CD4-positive, CD25-positive, alpha-beta regulatory T cell (primary cell): ENCODE measurements at regions not wholly inside any gene's neighbourhood (a gene's known extent, or its start where the extent isn't known, plus 50 kb on each side); places are given as distances from the start of the nearest gene placed in this dataset.
A peak's percentile ranks its signal among the peaks of the same experiment; 100 is the strongest.

Experiments
- ATAC-seq, 2 donors: fragments of 150-1000 bp; cut with Tn5 transposase; one replicate each; pipeline ENCODE4 v1.10.0; 2021; ENCODE audit warnings: low read depth in 2 of 2, moderate number of reproducible peaks in 2 of 2, moderate library complexity in 1 of 2
- DNase-seq, 3 donors: peaks; one replicate each; pipeline versions ENCODE4 v3.0.0 to v3.0.0-alpha.2; 2012 to 2022; ENCODE audit warnings: mixed read lengths in 1 of 3
- H3K27ac ChIP-seq: one replicate; pipeline ENCODE4 v1.7.0; 2013; ENCODE audit warnings: mild to moderate bottlenecking, low read length; ENCODE audit not compliant: insufficient read depth, poor library complexity, severe bottlenecking
- H3K27me3 ChIP-seq: one replicate; pipeline ENCODE4 v1.7.0; 2013; ENCODE audit warnings: low read length; ENCODE audit not compliant: control insufficient read depth, insufficient read depth
- H3K36me3 ChIP-seq: one replicate; pipeline ENCODE4 v1.7.0; 2013; ENCODE audit warnings: mild to moderate bottlenecking, low read length, moderate library complexity; ENCODE audit not compliant: control insufficient read depth, insufficient read depth
- H3K4me1 ChIP-seq: 2 replicates; pipeline ENCODE4 v1.7.0; 2013; ENCODE audit warnings: mild to moderate bottlenecking, low read length; ENCODE audit not compliant: insufficient read depth, control insufficient read depth, poor library complexity, severe bottlenecking
- H3K4me3 ChIP-seq: one replicate; pipeline ENCODE4 v1.7.0; 2013; ENCODE audit warnings: low read depth, mild to moderate bottlenecking, low read length, moderate library complexity
- H3K9me3 ChIP-seq, 2 experiments: 1 replicate in 1 of 2; 2 replicates in 1 of 2; pipeline ENCODE4 v1.7.0; 2013; ENCODE audit warnings: low read length in 2 of 2, mild to moderate bottlenecking in 1 of 2, moderate library complexity in 1 of 2; ENCODE audit not compliant: control insufficient read depth in 2 of 2
- H3K27ac Mint-ChIP-seq, 3 donors: one replicate each; pipeline ENCODE4 v1.8.0; 2020 to 2022; ENCODE audit warnings: mild to moderate bottlenecking in 3 of 3, mixed read lengths in 3 of 3, moderate library complexity in 2 of 3
- H3K27me3 Mint-ChIP-seq: one replicate; pipeline ENCODE4 v1.8.0; 2022; ENCODE audit warnings: mild to moderate bottlenecking, mixed read lengths
- H3K36me3 Mint-ChIP-seq: one replicate; pipeline ENCODE4 v1.8.0; 2020; ENCODE audit warnings: mixed read lengths
- H3K4me1 Mint-ChIP-seq, 4 donors: one replicate each; pipeline ENCODE4 v1.8.0; 2020 to 2022; ENCODE audit warnings: mixed read lengths in 4 of 4, mild to moderate bottlenecking in 1 of 4
- H3K4me3 Mint-ChIP-seq, 4 donors: one replicate each; pipeline ENCODE4 v1.8.0; 2020 to 2022; ENCODE audit warnings: mild to moderate bottlenecking in 4 of 4, mixed read lengths in 4 of 4, moderate library complexity in 3 of 4
- H3K9me3 Mint-ChIP-seq, 7 donors: one replicate each; pipeline ENCODE4 v1.8.0; 2020 to 2022; ENCODE audit warnings: mixed read lengths in 7 of 7, mild to moderate bottlenecking in 3 of 7, moderate library complexity in 2 of 7

DNA sequence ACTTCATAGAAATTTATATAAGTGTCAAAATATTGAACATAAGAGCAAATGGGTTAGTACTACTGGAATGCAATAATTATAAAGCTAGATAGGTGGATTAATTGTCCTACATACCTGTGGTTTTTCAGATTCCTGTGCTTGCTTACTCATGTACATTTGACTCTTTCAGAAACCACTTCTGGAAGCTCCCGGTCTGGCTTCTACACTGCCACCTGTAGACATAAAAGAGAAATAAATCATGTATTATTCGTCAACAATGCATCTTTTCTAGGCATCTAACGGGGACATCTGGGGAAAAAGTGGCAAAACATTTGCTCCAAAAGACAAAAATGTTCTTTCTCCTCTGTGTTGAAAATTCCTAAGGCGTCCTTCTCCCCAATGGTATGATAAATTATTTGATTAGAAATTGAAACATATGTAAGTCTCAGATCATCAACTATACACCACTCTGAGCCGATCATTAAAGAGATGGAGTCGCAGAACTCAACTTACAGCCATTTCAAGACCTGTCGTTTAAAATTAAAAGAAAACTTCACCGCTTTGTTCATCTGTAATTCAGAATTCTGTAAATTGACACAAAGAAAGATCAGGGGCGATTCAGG lies 648.7 kb upstream of the DIPK2B start:
- no peaks in the 10 kb centered on the region for H3K27me3 Mint-ChIP-seq
- Histone ChIP-seq H3K27me3 (no peaks in the 10 kb centered on the region), H3K27ac (no peak overlapping the region), H3K4me3 (peak overlapping the region; percentile 90), H3K9me3 (no peaks in the 10 kb centered on the region), H3K4me1 (peaks cover 12% of the 10 kb centered on the region), H3K36me3 (no peaks in the 10 kb centered on the region)
- ATAC-seq = peak in 1 of 2 donors; percentile 20
- peaks cover 0 to 4% (median 0%) of the 10 kb centered on the region in 7 donors for H3K9me3 Mint-ChIP-seq
- H3K4me1 Mint-ChIP-seq = peaks cover 5 to 28% (median 15%) of the 10 kb centered on the region in 4 donors
- peak overlapping the region; percentile 51 to 92 (median 52) for H3K27ac Mint-ChIP-seq
- H3K36me3 Mint-ChIP-seq = no peaks in the 10 kb centered on the region
- H3K4me3 Mint-ChIP-seq = peak overlapping the region; percentile 86 to 95 (median 93)
- DNase-seq = peak in 2 of 3 donors; percentile 16 to 55

- no peaks in the 10 kb centered on the region for H3K36me3 ChIP-seq
- DNase-seq = no peak
- no peak overlapping the region for H3K4me3 ChIP-seq
- H3K36me3 Mint-ChIP-seq = no peaks in the 10 kb centered on the region
- H3K9me3 ChIP-seq = no peaks in the 10 kb centered on the region
- H3K9me3 Mint-ChIP-seq = peaks cover 0 to 6% (median 0%) of the 10 kb centered on the region in 7 donors
- no peaks in the 10 kb centered on the region for H3K27me3 ChIP-seq
- H3K4me1 Mint-ChIP-seq = peaks cover 10 to 34% (median 23%) of the 10 kb centered on the region in 4 donors
- no peak for ATAC-seq
- no peaks in the 10 kb centered on the region for H3K27me3 Mint-ChIP-seq
- H3K27ac Mint-ChIP-seq = peak overlapping the region in 2 of 3 donors; percentile 31 to 73
- H3K4me1 ChIP-seq = peaks cover 12% of the 10 kb centered on the region
- H3K4me3 Mint-ChIP-seq = peak overlapping the region in 1 of 4 donors; percentile 4
- no peak overlapping the region for H3K27ac ChIP-seq
Observed at GRCh38 chrX:45847961-45848360, 647.3 kb upstream of the DIPK2B start.

GRCh38 chrX:45846328-45846727 lies 645.7 kb upstream of the DIPK2B start:
- peaks cover 20% of the 10 kb centered on the region for H3K4me1 ChIP-seq
- ATAC-seq (no peak), DNase-seq (no peak)
- no peaks in the 10 kb centered on the region for H3K36me3 ChIP-seq
- H3K4me1 Mint-ChIP-seq = peaks cover 18 to 43% (median 34%) of the 10 kb centered on the region in 4 donors
- peaks cover 0 to 4% (median 0%) of the 10 kb centered on the region in 7 donors for H3K9me3 Mint-ChIP-seq
- peak overlapping the region in 1 of 3 donors; percentile 65 for H3K27ac Mint-ChIP-seq
- no peaks in the 10 kb centered on the region for H3K27me3 ChIP-seq
- peak overlapping the region in 1 of 4 donors; percentile 49 for H3K4me3 Mint-ChIP-seq
- H3K36me3 Mint-ChIP-seq = no peaks in the 10 kb centered on the region
- no peak overlapping the region for H3K27ac ChIP-seq
- no peaks in the 10 kb centered on the region for H3K27me3 Mint-ChIP-seq
- H3K9me3 ChIP-seq = no peaks in the 10 kb centered on the region
- H3K4me3 ChIP-seq = no peak overlapping the region

DNA sequence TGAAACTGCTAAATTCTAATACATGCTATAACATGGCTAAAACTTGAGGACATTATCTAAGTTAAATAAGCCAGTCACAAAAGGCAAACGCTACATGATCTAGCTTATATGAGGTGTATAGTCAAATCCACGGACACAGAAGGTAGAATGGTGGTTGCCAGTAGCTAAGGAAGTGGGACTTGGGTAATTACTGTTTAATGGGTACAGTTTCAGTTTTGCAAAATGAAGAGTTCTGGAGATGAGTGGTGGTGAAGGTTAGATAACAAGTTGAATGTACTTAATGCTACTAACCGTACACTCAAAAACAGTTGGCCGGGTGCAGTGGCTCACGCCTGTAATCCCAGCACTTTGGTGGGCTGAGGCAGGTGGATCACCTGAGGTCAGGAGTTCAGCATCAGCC lies 644.5 kb upstream of the DIPK2B start:
- no peak overlapping the region for H3K27ac ChIP-seq
- H3K36me3 ChIP-seq = no peaks in the 10 kb centered on the region
- Mint-ChIP-seq H3K9me3 (peaks cover 0 to 4% (median 0%) of the 10 kb centered on the region in 7 donors), H3K27ac (peak overlapping the region in 1 of 3 donors; percentile 40), H3K4me3 (peak overlapping the region; percentile 3 to 68 (median 34)), H3K4me1 (peaks cover 18 to 41% (median 36%) of the 10 kb centered on the region in 4 donors), H3K27me3 (no peaks in the 10 kb centered on the region), H3K36me3 (no peaks in the 10 kb centered on the region)
- H3K27me3 ChIP-seq = no peaks in the 10 kb centered on the region
- H3K4me3 ChIP-seq = peak overlapping the region; percentile 32
- H3K4me1 ChIP-seq = peaks cover 20% of the 10 kb centered on the region
- no peaks in the 10 kb centered on the region for H3K9me3 ChIP-seq
- ATAC-seq (peak in 1 of 2 donors; percentile 23), DNase-seq (peak in 1 of 3 donors; percentile 36)

DNA sequence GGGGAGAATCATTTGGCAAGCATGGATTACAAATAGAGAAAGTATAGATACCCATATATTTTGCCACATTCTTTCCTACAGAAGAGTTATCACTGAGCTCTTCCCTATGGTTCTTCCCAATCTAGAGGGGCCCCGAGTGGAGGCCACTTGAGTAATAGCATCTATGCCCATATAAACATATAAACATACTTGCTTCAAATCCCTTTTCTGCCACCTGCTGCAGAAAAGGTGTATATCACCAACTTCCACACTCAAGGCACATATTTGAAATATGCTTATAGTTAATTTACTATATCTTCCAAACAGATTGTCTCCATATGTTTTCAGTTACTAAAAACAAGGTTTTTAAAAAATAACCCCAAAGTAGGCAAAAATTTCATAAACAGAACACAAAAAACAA lies 642.8 kb upstream of the DIPK2B start:
- DNase-seq (peak in 2 of 3 donors; percentile 30 to 41), ATAC-seq (no peak)
- Mint-ChIP-seq H3K4me1 (peaks cover 18 to 33% (median 28%) of the 10 kb centered on the region in 4 donors), H3K9me3 (peaks cover 0 to 2% (median 0%) of the 10 kb centered on the region in 7 donors), H3K27me3 (no peaks in the 10 kb centered on the region), H3K36me3 (no peaks in the 10 kb centered on the region), H3K27ac (peak overlapping the region in 2 of 3 donors; percentile 12 to 43), H3K4me3 (peak overlapping the region in 2 of 4 donors; percentile 25 to 63)
- no peak overlapping the region for H3K27ac ChIP-seq
- H3K9me3 ChIP-seq = no peaks in the 10 kb centered on the region
- peaks cover 12% of the 10 kb centered on the region for H3K4me1 ChIP-seq
- H3K27me3 ChIP-seq = no peaks in the 10 kb centered on the region
- no peaks in the 10 kb centered on the region for H3K36me3 ChIP-seq
- H3K4me3 ChIP-seq = peak overlapping the region; percentile 37

GRCh38 chrX:45842926-45843315 lies 642.2 kb upstream of the DIPK2B start:
- Mint-ChIP-seq H3K27ac (peak overlapping the region in 1 of 3 donors; percentile 91), H3K36me3 (no peaks in the 10 kb centered on the region), H3K9me3 (peaks cover 0 to 2% (median 0%) of the 10 kb centered on the region in 7 donors), H3K27me3 (no peaks in the 10 kb centered on the region), H3K4me1 (peaks cover 17 to 33% (median 26%) of the 10 kb centered on the region in 4 donors), H3K4me3 (no peak overlapping the region)
- no peaks in the 10 kb centered on the region for H3K9me3 ChIP-seq
- no peak for DNase-seq
- no peak overlapping the region for H3K4me3 ChIP-seq
- H3K36me3 ChIP-seq = no peaks in the 10 kb centered on the region
- ATAC-seq = no peak
- H3K27ac ChIP-seq = peak overlapping the region; percentile 55
- H3K4me1 ChIP-seq = peaks cover 12% of the 10 kb centered on the region
- no peaks in the 10 kb centered on the region for H3K27me3 ChIP-seq

DNA sequence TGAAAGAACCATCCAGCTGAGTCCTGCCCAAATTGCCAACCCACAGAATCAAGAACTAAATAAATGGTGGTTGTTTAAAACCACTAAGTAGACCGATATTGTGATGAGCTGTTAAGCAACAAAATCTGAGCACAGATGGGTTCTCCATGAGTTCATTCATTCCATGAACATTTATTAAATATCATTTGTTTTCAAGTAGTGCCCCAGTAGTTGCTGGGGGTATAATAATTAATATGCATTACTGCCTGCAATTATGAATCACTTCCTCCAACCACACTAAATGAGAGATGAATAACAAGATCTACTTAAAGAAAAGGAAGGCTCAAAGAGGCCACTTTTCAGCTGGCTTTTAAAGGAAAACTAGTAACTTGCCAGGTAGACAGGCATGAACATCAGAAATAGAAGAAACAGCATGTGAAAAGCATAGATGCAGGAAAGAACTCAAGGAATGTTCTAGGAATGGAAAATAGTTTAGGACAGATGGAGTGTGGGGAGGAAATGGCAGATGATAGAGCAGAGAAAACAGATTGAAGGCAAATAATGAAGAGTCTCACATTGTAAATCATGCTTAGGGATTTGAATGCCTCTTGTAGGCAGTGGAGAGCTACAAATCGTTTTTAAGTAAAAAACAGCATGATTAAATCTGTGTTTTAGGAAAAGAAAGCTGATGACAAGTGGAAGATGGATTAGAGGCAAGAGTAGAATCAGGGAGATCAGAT lies 641.7 kb upstream of the DIPK2B start:
- Histone ChIP-seq H3K36me3 (no peaks in the 10 kb centered on the region), H3K9me3 (no peaks in the 10 kb centered on the region), H3K4me3 (no peak overlapping the region), H3K4me1 (peaks cover 12% of the 10 kb centered on the region), H3K27me3 (no peaks in the 10 kb centered on the region), H3K27ac (peak overlapping the region; percentile 55)
- Mint-ChIP-seq H3K27ac (peak overlapping the region; percentile 24 to 91 (median 47)), H3K4me3 (peak overlapping the region in 1 of 4 donors; percentile 55), H3K9me3 (peaks cover 0 to 2% (median 0%) of the 10 kb centered on the region in 7 donors), H3K4me1 (peaks cover 16 to 33% (median 25%) of the 10 kb centered on the region in 4 donors), H3K36me3 (no peaks in the 10 kb centered on the region), H3K27me3 (no peaks in the 10 kb centered on the region)
- DNase-seq (peak in 1 of 3 donors; percentile 12), ATAC-seq (no peak)
